IMR-90 (cell line): ENCODE measurements at regions not wholly inside any gene's neighbourhood (a gene's known extent, or its start where the extent isn't known, plus 50 kb on each side); places are given as distances from the start of the nearest gene placed in this dataset.

Source experiments
- ATAC-seq: fragments of 200-7000 bp; cut with Tn5 transposase; 2 replicates; pipeline ENCODE4 v1.9.1; 2020; ENCODE audit warnings: low read depth, mild to moderate bottlenecking, moderate library complexity
- BruUV-seq: library from RNA; stranded (reverse); fragments of 400-500 nt; replicated peaks from 2 replicates; lab custom pipeline; 2021; lab: Mats Ljungman, UMichigan
- CTCF ChIA-PET: fragments of 300-600 bp; formaldehyde crosslinking; extraction: SDS; loops from one replicate; lab custom pipeline; 2021; ENCODE audit warnings: antibody characterized with exemption; lab: Yijun Ruan, JAX
- POLR2A ChIA-PET: fragments of 300-600 bp; sonication (Branson Sonifier 250); formaldehyde crosslinking; loops from one replicate; lab custom pipeline; 2022; ENCODE audit warnings: antibody characterized with exemption; ENCODE audit not compliant: unreplicated experiment; lab: Charles Lee
- DNase-seq: peaks from one replicate; pipeline ENCODE4 v3.0.0; 2013
- H2AFZ ChIP-seq: replicated peaks from 2 replicates; pipeline ENCODE3; 2013; ENCODE audit warnings: low read length, mild to moderate bottlenecking; ENCODE audit not compliant: poor library complexity
- H2AK5ac ChIP-seq: 2 replicates; pipeline ENCODE4 v1.6.1; 2013; ENCODE audit warnings: low read depth, low read length, inconsistent platforms
- H2AK9ac ChIP-seq: replicated peaks from 2 replicates; pipeline ENCODE3; 2013; ENCODE audit warnings: mild to moderate bottlenecking, low read depth, low read length, moderate library complexity; ENCODE audit not compliant: poor library complexity
- H2BK120ac ChIP-seq: 2 replicates; pipeline ENCODE4 v1.6.1; 2013; ENCODE audit warnings: low read depth, low read length, inconsistent platforms
- H2BK15ac ChIP-seq: 3 replicates; pipeline ENCODE4 v1.6.1; 2013; ENCODE audit warnings: low read depth, low read length, inconsistent platforms
- H2BK20ac ChIP-seq: 2 replicates; pipeline ENCODE4 v1.6.1; 2013; ENCODE audit warnings: low read depth, mild to moderate bottlenecking, inconsistent platforms, low read length, moderate library complexity
- H2BK5ac ChIP-seq: 2 replicates; pipeline ENCODE4 v1.6.1; 2013; ENCODE audit warnings: mild to moderate bottlenecking, low read depth, low read length, inconsistent platforms; ENCODE audit not compliant: poor library complexity, severe bottlenecking
- H3K14ac ChIP-seq: replicated peaks from 2 replicates; pipeline ENCODE4 v1.6.1; 2013; ENCODE audit warnings: low read depth, low read length, inconsistent platforms
- H3K18ac ChIP-seq: 2 replicates; pipeline ENCODE4 v1.6.1; 2013; ENCODE audit warnings: low read depth, low read length, control low read depth
- H3K23ac ChIP-seq: 2 replicates; pipeline ENCODE4 v1.6.1; 2013; ENCODE audit warnings: low read depth, low read length, inconsistent platforms
- H3K27ac ChIP-seq: 2 replicates; pipeline ENCODE4 v1.5.1; 2013; ENCODE audit warnings: mild to moderate bottlenecking, control low read depth, low read length; ENCODE audit not compliant: insufficient read depth
- H3K27me3 ChIP-seq: 2 replicates; pipeline ENCODE4 v1.6.1; 2013; ENCODE audit warnings: low read length; ENCODE audit not compliant: control insufficient read depth, insufficient read depth
- H3K36me3 ChIP-seq: 2 replicates; pipeline ENCODE4 v1.6.1; 2013; ENCODE audit warnings: low read length, mixed read lengths; ENCODE audit not compliant: control insufficient read depth, insufficient read depth
- H3K4ac ChIP-seq: 2 replicates; pipeline ENCODE4 v1.6.1; 2013; ENCODE audit warnings: low read depth, low read length, inconsistent platforms
- H3K4me1 ChIP-seq: 2 replicates; pipeline ENCODE4 v1.6.1; 2013; ENCODE audit warnings: low read length, mixed read lengths; ENCODE audit not compliant: control insufficient read depth, insufficient read depth
- H3K4me2 ChIP-seq: 2 replicates; pipeline ENCODE4 v1.6.1; 2013; ENCODE audit warnings: low read depth, mild to moderate bottlenecking, control low read depth, low read length, moderate library complexity
- H3K4me3 ChIP-seq: 2 replicates; pipeline ENCODE4 v1.5.1; 2013; ENCODE audit warnings: low read depth, mild to moderate bottlenecking, control low read depth, low read length, moderate library complexity; ENCODE audit not compliant: insufficient read depth
- H3K56ac ChIP-seq: 2 replicates; pipeline ENCODE4 v1.6.1; 2013; ENCODE audit warnings: low read length, inconsistent platforms; ENCODE audit not compliant: insufficient read depth; ENCODE audit errors: extremely low read depth
- H3K79me1 ChIP-seq, 2 experiments: 2 replicates each; pipeline ENCODE4 v1.6.1; 2013; ENCODE audit warnings: low read length in 2 of 2, inconsistent platforms in 1 of 2, low read depth in 1 of 2
- H3K9ac ChIP-seq: 2 replicates; pipeline ENCODE4 v1.6.1; 2013; ENCODE audit warnings: low read depth, low read length, control low read depth
- H3K9me1 ChIP-seq: 2 replicates; pipeline ENCODE4 v1.6.1; 2013; ENCODE audit warnings: low read length, inconsistent platforms; ENCODE audit not compliant: insufficient read depth
- H3K9me3 ChIP-seq: 2 replicates; pipeline ENCODE4 v1.6.1; 2013; ENCODE audit warnings: low read length; ENCODE audit not compliant: control insufficient read depth, insufficient read depth
- H4K20me1 ChIP-seq: 2 replicates; pipeline ENCODE4 v1.6.1; 2013; ENCODE audit warnings: low read length, inconsistent platforms; ENCODE audit not compliant: insufficient read depth
- H4K5ac ChIP-seq: 2 replicates; pipeline ENCODE4 v1.6.1; 2013; ENCODE audit warnings: mild to moderate bottlenecking, low read depth, low read length, control low read depth
- H4K8ac ChIP-seq, 2 experiments: 2 replicates each; pipeline ENCODE4 v1.6.1; 2013; ENCODE audit warnings: low read depth in 2 of 2, low read length in 2 of 2, control low read depth in 1 of 2, inconsistent platforms in 1 of 2
- H4K91ac ChIP-seq: 2 replicates; pipeline ENCODE4 v1.6.1; 2013; ENCODE audit warnings: low read depth, low read length, inconsistent platforms; ENCODE audit not compliant: insufficient read depth
- CEBPB ChIP-seq: IDR thresholded peaks from 2 replicates; pipeline ENCODE4 v1.6.1; 2012; ENCODE audit warnings: low read depth, low read length, improper control_type of control experiment
- MAZ ChIP-seq: IDR thresholded peaks from 2 replicates; pipeline ENCODE4 v1.6.1; 2012; ENCODE audit warnings: low read depth, mild to moderate bottlenecking, low read length, improper control_type of control experiment, moderate library complexity, borderline replicate concordance
- NFE2L2 ChIP-seq: fragments of 150-350 bp; IDR thresholded peaks from 2 replicates; pipeline ENCODE4 v1.6.1; 2016; ENCODE audit warnings: low read depth, mild to moderate bottlenecking, low read length
- RAD21 ChIP-seq: IDR thresholded peaks from 2 replicates; pipeline ENCODE4 v1.6.1; 2012; ENCODE audit warnings: low read length, improper control_type of control experiment
- SMC3 ChIP-seq: fragments of 150-350 bp; IDR thresholded peaks from 2 replicates; pipeline ENCODE4 v1.6.1; 2016; ENCODE audit warnings: low read depth, mild to moderate bottlenecking, antibody characterized with exemption, low read length, moderate library complexity
- WGBS, 2 experiments: methylation state at CpG; one replicate each; pipeline versions ENCODE4 v1.1.5 to v1.1.7; 2013; ENCODE audit warnings: missing lambda C conversion rate in 2 of 2; ENCODE audit not compliant: insufficient read length in 1 of 2; ENCODE audit errors: extremely low coverage in 2 of 2; 5-methylcytosine and 5-hydroxymethylcytosine counted together
- dilution Hi-C: fragments of 300-500 bp; cut with HindIII; formaldehyde crosslinking; loops from one replicate; pipeline ENCODE4 v1.14.3; 2018; ENCODE audit warnings: low sequenced_read_pairs; ENCODE audit not compliant: unreplicated experiment
- in situ Hi-C: fragments of 300-500 bp; cut with MboI; formaldehyde crosslinking; loops from 3 replicates; pipeline ENCODE4 v1.14.3; 2019; ENCODE audit warnings: low sequenced_read_pairs, inconsistent platforms, mixed read lengths
- intact Hi-C: fragments of 100-400 bp; cut with micrococcal nuclease; formaldehyde crosslinking; loops from 2 replicates; pipeline ENCODE4 v1.10.0; 2022
- TF ChIP-seq, protein P1 (sequence below): conservative IDR thresholded peaks from 2 replicates; pipeline ENCODE4 v1.5.1; 2012; ENCODE audit warnings: mild to moderate bottlenecking, low read depth, low read length, improper control_type of control experiment
- TF ChIP-seq, protein P2 (sequence below): fragments of 150-350 bp; IDR thresholded peaks from 2 replicates; pipeline ENCODE4 v1.6.1; 2017; ENCODE audit warnings: mild to moderate bottlenecking, antibody characterized with exemption, low read length, low read depth

DNA sequence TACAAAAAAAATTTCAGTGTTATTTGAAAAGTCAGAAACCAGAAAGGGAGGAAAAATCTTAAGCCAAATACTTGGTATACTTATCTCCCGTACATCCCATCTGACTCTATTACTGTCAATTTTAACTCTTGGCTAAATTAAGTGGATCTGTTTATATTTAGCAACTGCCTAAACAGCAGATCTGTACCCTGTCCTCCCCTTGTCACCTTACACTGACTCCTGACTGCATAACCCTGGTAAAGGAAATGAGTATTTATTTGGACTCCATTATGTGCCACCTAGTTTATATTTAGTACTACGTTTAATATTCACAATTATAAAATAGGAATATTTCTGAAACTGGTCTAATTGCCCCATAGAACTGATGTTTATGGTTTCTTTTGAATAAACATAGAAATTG is 730.2 kb upstream of the GJE1 start:
- Histone ChIP-seq H3K4me2 (no peak overlapping the region), H2AK9ac (no peak overlapping the region), H4K8ac (no peak overlapping the region), H3K36me3 (no peaks in the 10 kb centered on the region), H2BK20ac (no peak overlapping the region), H2AK5ac (no peak overlapping the region), H2BK15ac (no peak overlapping the region), H3K56ac (no peak overlapping the region), H3K79me1 (no peaks in the 10 kb centered on the region), H3K4me1 (no peaks in the 10 kb centered on the region), H3K14ac (no peak overlapping the region), H2BK5ac (no peak overlapping the region), H2AFZ (no peak overlapping the region), H3K4ac (no peak overlapping the region), H3K27me3 (no peaks in the 10 kb centered on the region), H3K9me1 (no peaks in the 10 kb centered on the region), H3K9me3 (no peaks in the 10 kb centered on the region), H4K20me1 (no peaks in the 10 kb centered on the region), H3K18ac (no peak overlapping the region), H3K27ac (no peak overlapping the region), H4K91ac (no peak overlapping the region), H2BK120ac (no peak overlapping the region), H3K9ac (no peak overlapping the region), H4K5ac (no peak overlapping the region), H3K4me3 (no peak overlapping the region), H3K23ac (no peak overlapping the region)
- WGBS, 2 experiments = no CpG with 5 or more reads among the region's 2 CpGs
- dilution Hi-C loops = no loop called here
- TF ChIP-seq, protein P1, sequence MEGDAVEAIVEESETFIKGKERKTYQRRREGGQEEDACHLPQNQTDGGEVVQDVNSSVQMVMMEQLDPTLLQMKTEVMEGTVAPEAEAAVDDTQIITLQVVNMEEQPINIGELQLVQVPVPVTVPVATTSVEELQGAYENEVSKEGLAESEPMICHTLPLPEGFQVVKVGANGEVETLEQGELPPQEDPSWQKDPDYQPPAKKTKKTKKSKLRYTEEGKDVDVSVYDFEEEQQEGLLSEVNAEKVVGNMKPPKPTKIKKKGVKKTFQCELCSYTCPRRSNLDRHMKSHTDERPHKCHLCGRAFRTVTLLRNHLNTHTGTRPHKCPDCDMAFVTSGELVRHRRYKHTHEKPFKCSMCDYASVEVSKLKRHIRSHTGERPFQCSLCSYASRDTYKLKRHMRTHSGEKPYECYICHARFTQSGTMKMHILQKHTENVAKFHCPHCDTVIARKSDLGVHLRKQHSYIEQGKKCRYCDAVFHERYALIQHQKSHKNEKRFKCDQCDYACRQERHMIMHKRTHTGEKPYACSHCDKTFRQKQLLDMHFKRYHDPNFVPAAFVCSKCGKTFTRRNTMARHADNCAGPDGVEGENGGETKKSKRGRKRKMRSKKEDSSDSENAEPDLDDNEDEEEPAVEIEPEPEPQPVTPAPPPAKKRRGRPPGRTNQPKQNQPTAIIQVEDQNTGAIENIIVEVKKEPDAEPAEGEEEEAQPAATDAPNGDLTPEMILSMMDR = no peak
- no peak for TF ChIP-seq NFE2L2
- TF ChIP-seq, protein P2, sequence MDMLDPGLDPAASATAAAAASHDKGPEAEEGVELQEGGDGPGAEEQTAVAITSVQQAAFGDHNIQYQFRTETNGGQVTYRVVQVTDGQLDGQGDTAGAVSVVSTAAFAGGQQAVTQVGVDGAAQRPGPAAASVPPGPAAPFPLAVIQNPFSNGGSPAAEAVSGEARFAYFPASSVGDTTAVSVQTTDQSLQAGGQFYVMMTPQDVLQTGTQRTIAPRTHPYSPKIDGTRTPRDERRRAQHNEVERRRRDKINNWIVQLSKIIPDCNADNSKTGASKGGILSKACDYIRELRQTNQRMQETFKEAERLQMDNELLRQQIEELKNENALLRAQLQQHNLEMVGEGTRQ = no peak
- no peak for TF ChIP-seq SMC3
- TF ChIP-seq MAZ = no peak
- TF ChIP-seq CEBPB = no peak
- TF ChIP-seq RAD21 = no peak
- ATAC-seq (no peak), DNase-seq (no peak)
- CTCF ChIA-PET = no interaction called here
- in situ Hi-C loops = no loop called here
- intact Hi-C loops = no loop called here
- no TSS peak for BruUV-seq
- POLR2A ChIA-PET = no interaction called here
